ENCODE measurements at regions not wholly inside any gene's neighbourhood (a gene's known extent, or its start where the extent isn't known, plus 50 kb on each side); places are given as distances from the start of the nearest gene placed in this dataset.

DNA sequence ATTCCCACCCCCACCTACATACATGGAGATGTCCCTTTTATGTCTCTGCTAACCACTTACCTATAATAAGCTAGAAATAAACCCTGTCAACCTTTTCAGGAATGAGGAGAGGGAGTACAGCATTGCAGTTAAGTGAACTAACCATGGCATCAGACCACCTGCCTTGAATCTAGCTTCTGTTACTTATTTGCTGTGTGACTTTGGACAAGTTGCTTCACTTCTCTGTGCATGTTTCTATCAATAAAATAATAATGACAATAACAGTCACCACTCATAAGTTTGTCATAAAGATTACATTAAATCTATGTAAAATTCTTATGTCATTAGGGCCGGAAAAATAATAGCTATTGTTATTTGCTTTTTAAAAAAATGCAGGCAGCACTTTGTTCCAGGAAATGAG lies 881.1 kb upstream of the AUTS2 start:
- no peaks in the 10 kb centered on the region for H3F3A ChIP-seq (ENCODE audit: control insufficient read depth, insufficient read depth)
- no peaks in the 10 kb centered on the region for H3K9me3 ChIP-seq (ENCODE audit: control insufficient read depth, insufficient read depth, low read length)
- no peaks in the 10 kb centered on the region for H3K79me2 ChIP-seq (ENCODE audit: control insufficient read depth, low read length)
- H3K4me3 ChIP-seq (ENCODE audit: low read length): no peak overlapping the region
- H4K20me1 ChIP-seq (ENCODE audit: control insufficient read depth, insufficient read depth, low read depth, low read length): no peaks in the 10 kb centered on the region
- no peak overlapping the region for H3K27ac ChIP-seq (ENCODE audit: low read depth, low read length)
- no peaks in the 10 kb centered on the region for H3K4me1 ChIP-seq (ENCODE audit: control insufficient read depth, low read length)
- H3K4me2 ChIP-seq (ENCODE audit: low read length): no peak overlapping the region
- no peaks in the 10 kb centered on the region for H3K9me2 ChIP-seq (replicated peaks; ENCODE audit: control insufficient read depth, low read length)
- H3K36me3 ChIP-seq (ENCODE audit: control insufficient read depth, low read length): no peaks in the 10 kb centered on the region
- TF ChIP-seq EZH2phosphoT487 (IDR thresholded peaks at IDR 0.05; ENCODE audit: borderline replicate concordance, low read length): no peak
- TF ChIP-seq, protein P1, sequence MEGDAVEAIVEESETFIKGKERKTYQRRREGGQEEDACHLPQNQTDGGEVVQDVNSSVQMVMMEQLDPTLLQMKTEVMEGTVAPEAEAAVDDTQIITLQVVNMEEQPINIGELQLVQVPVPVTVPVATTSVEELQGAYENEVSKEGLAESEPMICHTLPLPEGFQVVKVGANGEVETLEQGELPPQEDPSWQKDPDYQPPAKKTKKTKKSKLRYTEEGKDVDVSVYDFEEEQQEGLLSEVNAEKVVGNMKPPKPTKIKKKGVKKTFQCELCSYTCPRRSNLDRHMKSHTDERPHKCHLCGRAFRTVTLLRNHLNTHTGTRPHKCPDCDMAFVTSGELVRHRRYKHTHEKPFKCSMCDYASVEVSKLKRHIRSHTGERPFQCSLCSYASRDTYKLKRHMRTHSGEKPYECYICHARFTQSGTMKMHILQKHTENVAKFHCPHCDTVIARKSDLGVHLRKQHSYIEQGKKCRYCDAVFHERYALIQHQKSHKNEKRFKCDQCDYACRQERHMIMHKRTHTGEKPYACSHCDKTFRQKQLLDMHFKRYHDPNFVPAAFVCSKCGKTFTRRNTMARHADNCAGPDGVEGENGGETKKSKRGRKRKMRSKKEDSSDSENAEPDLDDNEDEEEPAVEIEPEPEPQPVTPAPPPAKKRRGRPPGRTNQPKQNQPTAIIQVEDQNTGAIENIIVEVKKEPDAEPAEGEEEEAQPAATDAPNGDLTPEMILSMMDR (IDR thresholded peaks at IDR 0.05; ENCODE audit: low read depth, low read length, poor library complexity, severe bottlenecking): no peak
- H3K27me3 ChIP-seq (ENCODE audit: control insufficient read depth, low read length): no peaks in the 10 kb centered on the region

DNA sequence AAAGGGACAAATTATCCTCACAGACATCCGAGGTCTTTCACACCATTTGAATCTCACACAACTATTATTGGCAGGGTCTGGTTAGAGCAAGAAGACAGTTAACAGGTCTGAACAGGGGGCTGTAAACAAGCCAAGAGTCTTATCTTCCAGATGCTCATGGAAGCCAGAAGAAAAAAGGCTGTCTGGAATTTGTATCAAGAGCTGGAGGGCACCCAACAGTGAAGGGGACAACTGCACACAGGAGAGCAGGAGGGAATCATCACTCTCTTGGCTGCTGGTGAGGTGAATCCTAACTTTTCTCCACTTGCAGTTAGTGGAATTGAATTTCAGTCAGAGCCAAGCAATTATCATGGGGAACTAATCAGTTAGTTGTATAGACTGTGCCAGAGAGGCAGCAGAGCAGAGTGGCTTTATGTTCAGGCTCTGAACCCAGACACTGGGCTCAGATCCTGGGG lies 880.2 kb upstream of the AUTS2 start:
- no peaks in the 10 kb centered on the region for H3F3A ChIP-seq (ENCODE audit: control insufficient read depth, insufficient read depth)
- H3K4me1 ChIP-seq (ENCODE audit: control insufficient read depth, low read length): no peaks in the 10 kb centered on the region
- H3K4me2 ChIP-seq (ENCODE audit: low read length): no peak overlapping the region
- no peaks in the 10 kb centered on the region for H4K20me1 ChIP-seq (ENCODE audit: control insufficient read depth, insufficient read depth, low read depth, low read length)
- no peak overlapping the region for H3K4me3 ChIP-seq (ENCODE audit: low read length)
- TF ChIP-seq EZH2phosphoT487 (IDR thresholded peaks at IDR 0.05; ENCODE audit: borderline replicate concordance, low read length): no peak
- TF ChIP-seq, protein P1 (IDR thresholded peaks at IDR 0.05; ENCODE audit: low read depth, low read length, poor library complexity, severe bottlenecking): no peak
- no peaks in the 10 kb centered on the region for H3K9me3 ChIP-seq (ENCODE audit: control insufficient read depth, insufficient read depth, low read length)
- no peaks in the 10 kb centered on the region for H3K36me3 ChIP-seq (ENCODE audit: control insufficient read depth, low read length)
- H3K27ac ChIP-seq (ENCODE audit: low read depth, low read length): no peak overlapping the region
- no peaks in the 10 kb centered on the region for H3K27me3 ChIP-seq (ENCODE audit: control insufficient read depth, low read length)
- H3K9me2 ChIP-seq (replicated peaks; ENCODE audit: control insufficient read depth, low read length): no peaks in the 10 kb centered on the region
- H3K79me2 ChIP-seq (ENCODE audit: control insufficient read depth, low read length): no peaks in the 10 kb centered on the region

DNA sequence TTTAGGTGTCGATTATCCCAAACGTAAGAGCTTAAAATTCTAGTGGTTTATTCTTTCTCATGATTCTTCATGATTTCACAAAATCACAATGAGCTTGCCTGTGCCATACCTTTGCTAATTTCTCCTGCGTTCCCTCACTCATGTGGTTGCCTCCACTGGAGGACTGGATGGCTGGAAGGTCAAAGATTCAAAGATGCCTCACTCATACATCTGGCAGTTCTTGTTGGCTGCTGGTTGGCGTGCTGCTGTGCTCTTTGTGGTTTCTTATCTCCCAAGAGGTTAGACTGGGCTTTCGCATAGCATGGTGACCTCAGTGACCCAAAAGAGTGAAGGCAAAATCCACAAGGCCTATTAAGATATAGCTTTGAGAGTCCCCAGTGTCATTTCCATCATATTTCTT lies 877.6 kb upstream of the AUTS2 start:
- no peak overlapping the region for H3K27ac ChIP-seq (ENCODE audit: low read depth, low read length)

More for the DNA sequence above, 877.6 kb upstream of the AUTS2 start:
- H3F3A ChIP-seq (ENCODE audit: control insufficient read depth, insufficient read depth): no peaks in the 10 kb centered on the region
- no peaks in the 10 kb centered on the region for H3K4me1 ChIP-seq (ENCODE audit: control insufficient read depth, low read length)
- H4K20me1 ChIP-seq (ENCODE audit: control insufficient read depth, insufficient read depth, low read depth, low read length): no peaks in the 10 kb centered on the region
- no peaks in the 10 kb centered on the region for H3K9me2 ChIP-seq (replicated peaks; ENCODE audit: control insufficient read depth, low read length)
- H3K4me2 ChIP-seq (ENCODE audit: low read length): no peak overlapping the region
- TF ChIP-seq EZH2phosphoT487 (IDR thresholded peaks at IDR 0.05; ENCODE audit: borderline replicate concordance, low read length): no peak
- TF ChIP-seq, protein P1 (IDR thresholded peaks at IDR 0.05; ENCODE audit: low read depth, low read length, poor library complexity, severe bottlenecking): no peak
- no peaks in the 10 kb centered on the region for H3K27me3 ChIP-seq (ENCODE audit: control insufficient read depth, low read length)
- H3K4me3 ChIP-seq (ENCODE audit: low read length): no peak overlapping the region
- H3K36me3 ChIP-seq (ENCODE audit: control insufficient read depth, low read length): no peaks in the 10 kb centered on the region
- H3K79me2 ChIP-seq (ENCODE audit: control insufficient read depth, low read length): no peaks in the 10 kb centered on the region
- no peaks in the 10 kb centered on the region for H3K9me3 ChIP-seq (ENCODE audit: control insufficient read depth, insufficient read depth, low read length)

Measured in DOHH2 (cell line).